ENCODE measurements at regions not wholly inside any gene's neighbourhood (a gene's known extent, or its start where the extent isn't known, plus 50 kb on each side); places are given as distances from the start of the nearest gene placed in this dataset.
A peak's percentile ranks its signal among the peaks of the same experiment; 100 is the strongest.

DNA sequence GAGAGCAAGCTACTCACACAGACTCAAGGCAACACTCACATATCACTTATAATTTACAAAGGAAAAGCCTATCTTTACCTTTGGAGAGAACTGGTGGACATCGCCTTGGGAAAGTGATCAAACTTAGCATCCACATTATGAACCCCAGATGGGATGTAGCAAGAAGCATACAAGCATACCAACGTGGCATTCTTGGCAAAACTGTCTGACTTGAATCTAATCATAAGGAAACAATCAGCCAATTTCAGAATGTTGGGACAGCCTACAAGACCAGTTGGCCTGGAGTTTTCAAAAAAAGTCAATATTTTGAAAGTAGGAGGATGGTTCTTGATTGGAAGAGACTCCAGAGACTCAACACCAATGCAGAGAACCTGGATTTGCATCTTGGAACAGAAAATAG, 79.1 kb upstream of the PMAIP1 start:
- Histone ChIP-seq H3K4me2 (peak overlapping the region; percentile 0; the same call in 1 of the 2 replicates), H3K9me2 (no peaks in the 10 kb centered on the region), H3K4me1 (ENCODE audit: control insufficient read depth in 1 of 2, insufficient read depth in 2 of 2, low read depth in 1 of 2, low read length in 1 of 2) (peaks cover 0 to 12% of the 10 kb centered on the region in 2 experiments; a peak in 1 of 4 replicates), H2AFZ (ENCODE audit: low read depth) (no peak overlapping the region), H3K4me3 (ENCODE audit: low read depth in 2 of 2, low read length in 1 of 2) (no peak overlapping the region), H4K20me1 (ENCODE audit: insufficient read depth) (no peaks in the 10 kb centered on the region), H3K27ac (ENCODE audit: low read depth in 2 of 2, low read length in 1 of 2) (peak overlapping the region in 1 of 2 experiments; percentile 54; a peak in 2 of 4 replicates), H3K79me2 (ENCODE audit: insufficient read depth) (no peaks in the 10 kb centered on the region), H3K36me3 (replicated peaks in 1 of 2; ENCODE audit: control insufficient read depth in 1 of 2, insufficient read depth in 2 of 2, low read length in 1 of 2) (no peaks in the 10 kb centered on the region), H3K9me3 (no peaks in the 10 kb centered on the region), H3K9ac (no peak overlapping the region), H3F3A (replicated peaks; ENCODE audit: insufficient read depth) (peaks cover 22% of the 10 kb centered on the region), H3K27me3 (ENCODE audit: insufficient read depth) (no peaks in the 10 kb centered on the region)
- 67% methylated on average over 2 of the region's 2 CpGs for WGBS (ENCODE audit: low lambda C conversion rate)
- no peak for DNase-seq
- TF ChIP-seq TCF12 (IDR thresholded peaks at IDR 0.05) = peak; percentile 67
- no peak for TF ChIP-seq SIN3A (IDR thresholded peaks at IDR 0.05; ENCODE audit: borderline replicate concordance, low read depth, low read length)
- POLR2A ChIA-PET = no interaction called here
- CTCF ChIA-PET = interaction anchor here (2.4 to 9.4 kb wide), 3 partner anchors 363 to 512 kb away, joined by 7 to 276 read pairs (median 45); no protein-coding TSS in a partner anchor

DNA sequence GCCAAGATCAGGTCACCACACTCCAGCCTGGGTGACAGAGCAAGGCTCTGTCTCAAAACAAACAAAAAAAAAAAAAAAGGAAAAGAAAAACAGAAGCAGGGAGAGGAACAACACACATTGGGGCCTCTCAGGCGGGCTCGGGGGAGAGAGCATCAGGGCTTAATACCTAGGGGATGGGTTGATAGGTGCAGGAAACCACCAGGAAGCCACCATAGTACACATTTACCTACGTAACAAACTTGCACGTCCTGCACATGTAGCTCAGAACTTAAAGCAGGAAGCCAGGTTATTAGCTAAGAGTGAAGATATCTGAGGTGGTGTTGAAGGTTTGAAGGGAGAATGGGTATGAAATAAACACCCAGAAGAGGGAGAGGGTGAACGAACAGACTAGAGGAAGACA, 81.0 kb upstream of the PMAIP1 start:
- TF ChIP-seq, protein P1, sequence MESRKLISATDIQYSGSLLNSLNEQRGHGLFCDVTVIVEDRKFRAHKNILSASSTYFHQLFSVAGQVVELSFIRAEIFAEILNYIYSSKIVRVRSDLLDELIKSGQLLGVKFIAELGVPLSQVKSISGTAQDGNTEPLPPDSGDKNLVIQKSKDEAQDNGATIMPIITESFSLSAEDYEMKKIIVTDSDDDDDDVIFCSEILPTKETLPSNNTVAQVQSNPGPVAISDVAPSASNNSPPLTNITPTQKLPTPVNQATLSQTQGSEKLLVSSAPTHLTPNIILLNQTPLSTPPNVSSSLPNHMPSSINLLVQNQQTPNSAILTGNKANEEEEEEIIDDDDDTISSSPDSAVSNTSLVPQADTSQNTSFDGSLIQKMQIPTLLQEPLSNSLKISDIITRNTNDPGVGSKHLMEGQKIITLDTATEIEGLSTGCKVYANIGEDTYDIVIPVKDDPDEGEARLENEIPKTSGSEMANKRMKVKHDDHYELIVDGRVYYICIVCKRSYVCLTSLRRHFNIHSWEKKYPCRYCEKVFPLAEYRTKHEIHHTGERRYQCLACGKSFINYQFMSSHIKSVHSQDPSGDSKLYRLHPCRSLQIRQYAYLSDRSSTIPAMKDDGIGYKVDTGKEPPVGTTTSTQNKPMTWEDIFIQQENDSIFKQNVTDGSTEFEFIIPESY (IDR thresholded peaks at IDR 0.05; ENCODE audit: borderline replicate concordance, low read depth) = no peak
- TF ChIP-seq CHD2 (IDR thresholded peaks at IDR 0.05; ENCODE audit: low read length, partially characterized antibody) (no peak), FOSL2 (IDR thresholded peaks at IDR 0.05; ENCODE audit: borderline replicate concordance, low read depth) (no peak), ELF1 (IDR thresholded peaks at IDR 0.05) (no peak), NRF1 (IDR thresholded peaks at IDR 0.05; ENCODE audit: low read depth, low read length) (no peak), NFIC (IDR thresholded peaks at IDR 0.05; ENCODE audit: borderline replicate concordance) (no peak), EZH2phosphoT487 (IDR thresholded peaks at IDR 0.05; ENCODE audit: borderline replicate concordance, low read depth) (no peak), FOXJ3 (CRISPR knock-in tag; IDR thresholded peaks at IDR 0.05) (no peak), RCOR1 (IDR thresholded peaks at IDR 0.05; ENCODE audit: low read length) (no peak), GABPA (IDR thresholded peaks at IDR 0.05; ENCODE audit: low read depth) (no peak), RXRA (IDR thresholded peaks at IDR 0.05; ENCODE audit: borderline replicate concordance, low read depth) (no peak), MXI1 (IDR thresholded peaks at IDR 0.05; ENCODE audit: low read depth, low read length) (no peak)
- TF ChIP-seq, protein P2, sequence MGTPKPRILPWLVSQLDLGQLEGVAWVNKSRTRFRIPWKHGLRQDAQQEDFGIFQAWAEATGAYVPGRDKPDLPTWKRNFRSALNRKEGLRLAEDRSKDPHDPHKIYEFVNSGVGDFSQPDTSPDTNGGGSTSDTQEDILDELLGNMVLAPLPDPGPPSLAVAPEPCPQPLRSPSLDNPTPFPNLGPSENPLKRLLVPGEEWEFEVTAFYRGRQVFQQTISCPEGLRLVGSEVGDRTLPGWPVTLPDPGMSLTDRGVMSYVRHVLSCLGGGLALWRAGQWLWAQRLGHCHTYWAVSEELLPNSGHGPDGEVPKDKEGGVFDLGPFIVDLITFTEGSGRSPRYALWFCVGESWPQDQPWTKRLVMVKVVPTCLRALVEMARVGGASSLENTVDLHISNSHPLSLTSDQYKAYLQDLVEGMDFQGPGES (IDR thresholded peaks at IDR 0.05; ENCODE audit: low read depth, low read length) = no peak
- TF ChIP-seq, protein P3, sequence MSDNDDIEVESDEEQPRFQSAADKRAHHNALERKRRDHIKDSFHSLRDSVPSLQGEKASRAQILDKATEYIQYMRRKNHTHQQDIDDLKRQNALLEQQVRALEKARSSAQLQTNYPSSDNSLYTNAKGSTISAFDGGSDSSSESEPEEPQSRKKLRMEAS (IDR thresholded peaks at IDR 0.05; ENCODE audit: low read depth) = no peak
- TF ChIP-seq, protein P4, sequence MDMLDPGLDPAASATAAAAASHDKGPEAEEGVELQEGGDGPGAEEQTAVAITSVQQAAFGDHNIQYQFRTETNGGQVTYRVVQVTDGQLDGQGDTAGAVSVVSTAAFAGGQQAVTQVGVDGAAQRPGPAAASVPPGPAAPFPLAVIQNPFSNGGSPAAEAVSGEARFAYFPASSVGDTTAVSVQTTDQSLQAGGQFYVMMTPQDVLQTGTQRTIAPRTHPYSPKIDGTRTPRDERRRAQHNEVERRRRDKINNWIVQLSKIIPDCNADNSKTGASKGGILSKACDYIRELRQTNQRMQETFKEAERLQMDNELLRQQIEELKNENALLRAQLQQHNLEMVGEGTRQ (IDR thresholded peaks at IDR 0.05; ENCODE audit: borderline replicate concordance, low read depth, low read length) = no peak
- H3K9me3 ChIP-seq = no peaks in the 10 kb centered on the region
- peaks cover 38% of the 10 kb centered on the region for H3F3A ChIP-seq (replicated peaks; ENCODE audit: insufficient read depth)
- no peak overlapping the region for H3K9ac ChIP-seq
- WGBS (ENCODE audit: low lambda C conversion rate) = 86% methylated on average over 5 of the region's 5 CpGs
- no peak overlapping the region for H3K27ac ChIP-seq (ENCODE audit: low read depth in 2 of 2, low read length in 1 of 2)
- ChIA-PET CTCF (interaction anchor here (1.5 to 9.4 kb wide), 3 partner anchors 187 to 416 kb away, joined by 4 to 276 read pairs (median 7); no protein-coding TSS in a partner anchor), POLR2A (no interaction called here)
- no peaks in the 10 kb centered on the region for H3K79me2 ChIP-seq (ENCODE audit: insufficient read depth)
- no peaks in the 10 kb centered on the region for H4K20me1 ChIP-seq (ENCODE audit: insufficient read depth)
- H2AFZ ChIP-seq (ENCODE audit: low read depth) = no peak overlapping the region
- H3K9me2 ChIP-seq = no peaks in the 10 kb centered on the region
- no peaks in the 10 kb centered on the region for H3K27me3 ChIP-seq (ENCODE audit: insufficient read depth)
- DNase-seq = no peak
- peaks cover 0 to 20% of the 10 kb centered on the region in 2 experiments; a peak in 2 of 4 replicates for H3K4me1 ChIP-seq (ENCODE audit: control insufficient read depth in 1 of 2, insufficient read depth in 2 of 2, low read depth in 1 of 2, low read length in 1 of 2)
- no peak overlapping the region for H3K4me2 ChIP-seq
- H3K4me3 ChIP-seq (ENCODE audit: low read depth in 2 of 2, low read length in 1 of 2) = no peak overlapping the region
- no peaks in the 10 kb centered on the region for H3K36me3 ChIP-seq (replicated peaks in 1 of 2; ENCODE audit: control insufficient read depth in 1 of 2, insufficient read depth in 2 of 2, low read length in 1 of 2)
